GM06990 (cell line): ENCODE measurements at regions not wholly inside any gene's neighbourhood (a gene's known extent, or its start where the extent isn't known, plus 50 kb on each side); places are given as distances from the start of the nearest gene placed in this dataset.

Source experiments
- DNase-seq: peaks from one replicate; pipeline ENCODE4 v3.0.0-alpha.2; 2011; ENCODE audit not compliant: insufficient read length; ENCODE audit errors: extremely low read depth
- H3K27me3 ChIP-seq: replicated peaks from 2 replicates; pipeline ENCODE4 v1.6.0; 2011; ENCODE audit warnings: low read length; ENCODE audit not compliant: control insufficient read depth, insufficient read depth
- H3K36me3 ChIP-seq: 2 replicates; pipeline ENCODE4 v1.5.1; 2011; ENCODE audit warnings: low read length; ENCODE audit not compliant: control insufficient read depth, insufficient read depth
- H3K4me3 ChIP-seq: replicated peaks from 2 replicates; pipeline ENCODE4 v1.5.1; 2011; ENCODE audit warnings: low read depth, mild to moderate bottlenecking, control low read depth, low read length
- CTCF ChIP-seq: IDR thresholded peaks from 2 replicates; pipeline ENCODE4 v1.5.1; 2011; ENCODE audit warnings: low read length, control low read depth, mild to moderate bottlenecking, inconsistent platforms; ENCODE audit not compliant: insufficient read depth, poor library complexity, severe bottlenecking

- Histone ChIP-seq H3K27me3 (no peaks in the 10 kb centered on the region), H3K36me3 (no peaks in the 10 kb centered on the region), H3K4me3 (no peak overlapping the region)
- no peak for DNase-seq
- TF ChIP-seq CTCF, result no peak
Measured at GRCh38 chr6:170053966-170054661, 236.8 kb downstream of the DLL1 start.

- H3K4me3 ChIP-seq, result no peak overlapping the region
- no peak for DNase-seq
- no peaks in the 10 kb centered on the region for H3K36me3 ChIP-seq
- no peak for TF ChIP-seq CTCF
- no peaks in the 10 kb centered on the region for H3K27me3 ChIP-seq
Measured at GRCh38 chr6:170052991-170053821, 237.7 kb downstream of the DLL1 start.

- no peak for TF ChIP-seq CTCF
- H3K27me3 ChIP-seq, result no peaks in the 10 kb centered on the region
Measured at GRCh38 chr6:170051229-170052172, 239.4 kb downstream of the DLL1 start.

GRCh38 chr6:170050591-170051041 lies 240.3 kb downstream of the DLL1 start:
- DNase-seq, result no peak

More at GRCh38 chr6:170051229-170052172, 239.4 kb downstream of the DLL1 start:
- no peak for DNase-seq
- Histone ChIP-seq H3K36me3 (no peaks in the 10 kb centered on the region), H3K4me3 (no peak overlapping the region)

More at GRCh38 chr6:170050591-170051041, 240.3 kb downstream of the DLL1 start:
- Histone ChIP-seq H3K36me3 (no peaks in the 10 kb centered on the region), H3K4me3 (no peak overlapping the region), H3K27me3 (no peaks in the 10 kb centered on the region)
- TF ChIP-seq CTCF, result no peak
